ENCODE measurements at regions not wholly inside any gene's neighbourhood (a gene's known extent, or its start where the extent isn't known, plus 50 kb on each side); places are given as distances from the start of the nearest gene placed in this dataset.

GRCh38 chr4:89657931-89658700 is 178.8 kb downstream of the SNCA start:
- TF ChIP-seq TEAD4 (IDR thresholded peaks at IDR 0.05) (no peak), RAD21 (IDR thresholded peaks at IDR 0.05; ENCODE audit: low read depth) (peak; percentile 61), CREB1 (IDR thresholded peaks at IDR 0.05; ENCODE audit: low read depth) (no peak)

GRCh38 chr4:89653012-89653411 is 183.9 kb downstream of the SNCA start:
- no peak for TF ChIP-seq YY1 (IDR thresholded peaks at IDR 0.05; ENCODE audit: low read depth)
- TF ChIP-seq NFIC (IDR thresholded peaks at IDR 0.05): no peak
- no peak for TF ChIP-seq ZBTB7A (IDR thresholded peaks at IDR 0.05; ENCODE audit: low read depth)
- TF ChIP-seq EP300 (IDR thresholded peaks at IDR 0.05; ENCODE audit: borderline replicate concordance): no peak
- no peak for TF ChIP-seq RAD21 (IDR thresholded peaks at IDR 0.05; ENCODE audit: low read depth)
- TF ChIP-seq TCF12 (IDR thresholded peaks at IDR 0.05; ENCODE audit: low read depth): no peak
- TF ChIP-seq REST (IDR thresholded peaks at IDR 0.05; ENCODE audit: low read depth): no peak
- TF ChIP-seq CEBPB (IDR thresholded peaks at IDR 0.05): no peak
- no peak for TF ChIP-seq CREB1 (IDR thresholded peaks at IDR 0.05; ENCODE audit: low read depth)
- no peak for TF ChIP-seq MAX (IDR thresholded peaks at IDR 0.05)
- TF ChIP-seq TEAD4 (IDR thresholded peaks at IDR 0.05): no peak

- TF ChIP-seq YY1 (IDR thresholded peaks at IDR 0.05; ENCODE audit: low read depth) (no peak), ZBTB7A (IDR thresholded peaks at IDR 0.05; ENCODE audit: low read depth) (no peak), CEBPB (IDR thresholded peaks at IDR 0.05) (no peak)
Observed at GRCh38 chr4:89645482-89645881, 191.5 kb downstream of the SNCA start.

GRCh38 chr4:89641367-89641687 is 195.6 kb downstream of the SNCA start:
- TF ChIP-seq MAX (IDR thresholded peaks at IDR 0.05) (no peak), EP300 (IDR thresholded peaks at IDR 0.05; ENCODE audit: borderline replicate concordance) (no peak), TEAD4 (IDR thresholded peaks at IDR 0.05) (no peak), NFIC (IDR thresholded peaks at IDR 0.05) (no peak), RAD21 (IDR thresholded peaks at IDR 0.05; ENCODE audit: low read depth) (no peak), EGR1 (IDR thresholded peaks at IDR 0.05) (no peak), TAF1 (IDR thresholded peaks at IDR 0.05; ENCODE audit: low read depth) (no peak), YY1 (IDR thresholded peaks at IDR 0.05; ENCODE audit: low read depth) (no peak), CEBPB (IDR thresholded peaks at IDR 0.05) (no peak), CREB1 (IDR thresholded peaks at IDR 0.05; ENCODE audit: low read depth) (no peak)

GRCh38 chr4:89640620-89641366 is 196.2 kb downstream of the SNCA start:
- TF ChIP-seq USF1 (IDR thresholded peaks at IDR 0.05) (no peak), EGR1 (IDR thresholded peaks at IDR 0.05) (no peak), CEBPB (IDR thresholded peaks at IDR 0.05) (no peak), TCF12 (IDR thresholded peaks at IDR 0.05; ENCODE audit: low read depth) (no peak), MAX (IDR thresholded peaks at IDR 0.05) (no peak), CREB1 (IDR thresholded peaks at IDR 0.05; ENCODE audit: low read depth) (no peak), EP300 (IDR thresholded peaks at IDR 0.05; ENCODE audit: borderline replicate concordance) (no peak)

- TF ChIP-seq EP300 (IDR thresholded peaks at IDR 0.05; ENCODE audit: borderline replicate concordance) (no peak), EGR1 (IDR thresholded peaks at IDR 0.05) (no peak), RAD21 (IDR thresholded peaks at IDR 0.05; ENCODE audit: low read depth) (no peak), NFIC (IDR thresholded peaks at IDR 0.05) (no peak), FOXM1 (IDR thresholded peaks at IDR 0.05; ENCODE audit: borderline replicate concordance, low read depth) (no peak), TEAD4 (IDR thresholded peaks at IDR 0.05) (no peak), TCF12 (IDR thresholded peaks at IDR 0.05; ENCODE audit: low read depth) (no peak), REST (IDR thresholded peaks at IDR 0.05; ENCODE audit: low read depth) (no peak), CREB1 (IDR thresholded peaks at IDR 0.05; ENCODE audit: low read depth) (no peak), YY1 (IDR thresholded peaks at IDR 0.05; ENCODE audit: low read depth) (no peak), USF1 (IDR thresholded peaks at IDR 0.05) (no peak), CEBPB (IDR thresholded peaks at IDR 0.05) (no peak), ZBTB7A (IDR thresholded peaks at IDR 0.05; ENCODE audit: low read depth) (no peak), TAF1 (IDR thresholded peaks at IDR 0.05; ENCODE audit: low read depth) (no peak), MAX (IDR thresholded peaks at IDR 0.05) (no peak)
Observed at GRCh38 chr4:89639395-89639794, 197.6 kb downstream of the SNCA start.
